MM.1S (cell line): ENCODE measurements at regions not wholly inside any gene's neighbourhood (a gene's known extent, or its start where the extent isn't known, plus 50 kb on each side); places are given as distances from the start of the nearest gene placed in this dataset.

Experiments
- CTCF ChIP-seq: fragments of 300-600 bp; sonication (generic); IDR thresholded peaks from 2 replicates; pipeline ENCODE4 v1.5.1; 2016; ENCODE audit warnings: antibody characterized with exemption, low read length, mixed read lengths
- EZH2 ChIP-seq: fragments of 300-600 bp; sonication (generic); optimal IDR thresholded peaks from 2 replicates; pipeline ENCODE3; 2017; ENCODE audit warnings: low read depth, mild to moderate bottlenecking, antibody characterized with exemption, low read length, mixed read lengths
- EZH2phosphoT487 ChIP-seq: fragments of 300-600 bp; sonication (generic); IDR thresholded peaks from 2 replicates; pipeline ENCODE4 v1.6.1; 2018; ENCODE audit warnings: antibody characterized with exemption, low read length

- no peak for TF ChIP-seq CTCF
- TF ChIP-seq EZH2phosphoT487: no peak
- TF ChIP-seq EZH2: no peak
These were observed 530.2 kb upstream of the NBEA start for GRCh38 chr13:34411894-34412293.
